ENCODE measurements at regions not wholly inside any gene's neighbourhood (a gene's known extent, or its start where the extent isn't known, plus 50 kb on each side); places are given as distances from the start of the nearest gene placed in this dataset.
"Not testable (repeated sequence)": the region's sequence is repeated elsewhere in the genome, so short reads cannot be mapped to it uniquely, and the experiment has no call there.

DNA sequence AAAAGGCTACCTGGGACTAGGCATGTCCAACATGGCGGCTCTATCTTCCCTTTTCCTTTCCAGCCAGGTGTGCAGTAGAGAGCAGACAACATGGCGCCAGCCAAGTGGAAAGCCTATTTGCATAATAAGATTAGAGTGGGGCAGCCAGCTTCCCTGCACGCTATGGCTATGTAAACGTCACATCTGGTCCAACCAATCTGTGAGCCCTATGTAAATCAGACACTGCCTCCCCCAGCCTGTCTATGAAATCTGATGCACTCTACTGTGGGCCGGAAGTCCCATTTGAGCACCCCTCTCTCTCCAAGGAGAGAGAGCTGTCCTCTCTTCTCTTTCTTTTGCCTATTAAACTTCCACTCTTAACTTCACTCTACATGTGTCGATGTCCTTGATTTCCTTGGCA is 984.9 kb upstream of the AUTS2 start:
- DNase-seq: no peak
- no peaks in the 10 kb centered on the region for H3K27me3 Mint-ChIP-seq
- peaks cover 36% of the 10 kb centered on the region for H3K9me3 Mint-ChIP-seq
- H3K27ac Mint-ChIP-seq: no peak overlapping the region
- no peaks in the 10 kb centered on the region for H3K4me1 Mint-ChIP-seq
- no peak overlapping the region for H3K4me3 Mint-ChIP-seq
- no peak for ATAC-seq
- no peaks in the 10 kb centered on the region for H3K36me3 Mint-ChIP-seq (ENCODE audit: low read depth)

DNA sequence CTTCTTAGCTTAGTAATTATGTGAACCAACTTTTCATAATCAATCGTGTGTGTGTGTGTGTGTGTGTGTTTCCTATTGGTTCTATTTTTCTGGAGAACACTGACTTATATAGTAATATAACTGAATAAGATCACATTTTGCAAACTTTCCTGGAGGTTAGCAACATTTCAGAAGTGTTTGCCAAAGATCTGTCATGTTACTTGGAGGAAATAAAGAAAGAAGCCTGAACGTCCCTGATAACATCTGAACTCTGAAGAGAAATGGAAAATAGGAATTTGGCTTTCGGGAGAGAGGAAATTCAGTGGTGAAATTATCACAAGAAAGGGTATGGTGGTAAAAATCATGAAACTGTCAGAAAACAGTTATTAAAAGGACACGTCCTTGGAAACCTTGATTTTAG is 984.4 kb upstream of the AUTS2 start:
- no peaks in the 10 kb centered on the region for H3K27me3 Mint-ChIP-seq
- DNase-seq: no peak
- H3K27ac Mint-ChIP-seq: no peak overlapping the region
- H3K36me3 Mint-ChIP-seq (ENCODE audit: low read depth): no peaks in the 10 kb centered on the region
- H3K4me3 Mint-ChIP-seq: no peak overlapping the region
- H3K9me3 Mint-ChIP-seq: peaks cover 33% of the 10 kb centered on the region
- no peaks in the 10 kb centered on the region for H3K4me1 Mint-ChIP-seq
- no peak for ATAC-seq

DNA sequence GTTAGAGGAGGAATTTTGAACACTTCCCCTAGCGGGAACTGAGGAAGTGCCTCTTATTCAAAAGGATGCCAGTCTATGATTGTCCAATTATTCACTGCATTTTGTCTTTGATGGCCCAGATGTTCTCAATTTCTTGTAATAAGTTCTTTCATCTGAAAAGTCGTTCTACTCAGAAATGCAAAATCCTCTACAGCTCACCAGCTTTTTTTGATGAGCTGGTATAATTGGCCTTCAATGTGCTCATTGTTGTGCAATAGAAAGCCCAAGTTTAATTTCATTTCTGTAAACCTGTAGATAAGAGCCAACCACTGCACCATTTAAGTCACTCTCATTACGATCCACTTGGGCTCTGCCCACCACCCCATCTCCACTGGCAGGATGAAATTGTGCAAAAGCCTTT is 978.7 kb upstream of the AUTS2 start:
- ATAC-seq: no peak
- Mint-ChIP-seq H3K27ac (no peak overlapping the region), H3K27me3 (no peaks in the 10 kb centered on the region), H3K36me3 (ENCODE audit: low read depth) (no peaks in the 10 kb centered on the region), H3K4me1 (no peaks in the 10 kb centered on the region), H3K4me3 (no peak overlapping the region), H3K9me3 (peaks cover 26% of the 10 kb centered on the region)
- no peak for DNase-seq

- DNase-seq (no peak), ATAC-seq (no peak)
- H3K36me3 Mint-ChIP-seq (ENCODE audit: low read depth): no peaks in the 10 kb centered on the region
- no peaks in the 10 kb centered on the region for H3K4me1 Mint-ChIP-seq
- H3K9me3 Mint-ChIP-seq: peaks cover 16% of the 10 kb centered on the region
- no peaks in the 10 kb centered on the region for H3K27me3 Mint-ChIP-seq
- H3K4me3 Mint-ChIP-seq: no peak overlapping the region
- H3K27ac Mint-ChIP-seq: no peak overlapping the region
Measured at GRCh38 chr7:68622500-68622899, 975.8 kb upstream of the AUTS2 start.

GRCh38 chr7:68623030-68623429 is 975.2 kb upstream of the AUTS2 start:
- Mint-ChIP-seq H3K9me3 (peaks cover 11% of the 10 kb centered on the region), H3K36me3 (ENCODE audit: low read depth) (no peaks in the 10 kb centered on the region), H3K4me1 (no peaks in the 10 kb centered on the region), H3K4me3 (no peak overlapping the region), H3K27me3 (no peaks in the 10 kb centered on the region), H3K27ac (no peak overlapping the region)
- DNase-seq (no peak), ATAC-seq (no peak)

DNA sequence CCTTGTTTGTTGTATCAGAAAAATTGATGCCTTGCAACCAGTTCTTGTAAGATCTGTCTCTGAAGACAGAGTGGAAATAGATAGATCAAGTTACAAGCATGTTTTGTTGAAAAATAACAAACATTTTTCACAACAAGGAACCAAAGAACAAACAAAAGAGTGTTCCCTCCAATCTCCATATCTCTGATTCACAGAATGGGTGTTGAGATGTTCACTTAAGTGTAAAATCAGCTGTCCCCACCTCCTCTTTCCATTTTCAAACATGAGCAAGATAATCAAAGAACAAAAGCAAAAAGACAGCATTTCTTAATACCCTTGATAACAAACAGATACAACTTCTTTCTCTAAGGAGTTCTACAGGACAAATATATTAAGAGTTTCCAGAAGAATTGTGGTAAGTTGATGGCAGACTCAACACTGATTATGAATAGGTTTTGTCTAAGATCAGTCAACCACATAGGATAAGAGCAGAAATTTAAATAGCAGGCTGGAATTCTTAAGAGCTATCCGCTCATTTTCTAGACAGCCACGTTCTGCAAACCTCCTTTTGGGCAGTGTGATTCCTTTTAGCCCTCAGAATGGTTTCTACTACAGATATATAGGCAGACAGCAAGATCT is 970.9 kb upstream of the AUTS2 start:
- Mint-ChIP-seq H3K27ac (no peak overlapping the region), H3K4me3 (no peak overlapping the region), H3K36me3 (ENCODE audit: low read depth) (no peaks in the 10 kb centered on the region)

DNA sequence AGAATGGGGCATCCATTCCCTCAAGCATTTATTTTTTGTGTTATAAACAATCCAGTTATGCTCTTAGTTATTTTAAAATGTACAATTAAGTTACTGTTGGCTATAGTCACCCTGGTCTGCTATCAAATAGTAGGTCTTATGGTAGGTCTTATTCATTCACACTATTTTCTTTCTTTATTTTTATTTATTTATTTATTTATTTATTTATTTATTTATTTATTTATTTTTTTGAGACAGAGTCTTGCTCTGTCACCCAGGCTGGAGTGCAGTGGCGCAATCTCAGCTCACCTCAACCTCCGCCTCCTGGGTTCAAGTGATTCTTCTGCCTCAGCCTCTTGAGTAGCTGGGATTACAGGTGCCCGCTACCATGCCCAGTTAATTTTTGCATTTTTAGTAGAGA is 967.4 kb upstream of the AUTS2 start:
- not testable (repeated sequence) for ATAC-seq; H3K27me3 Mint-ChIP-seq; H3K36me3 Mint-ChIP-seq (ENCODE audit: low read depth); DNase-seq; H3K27ac Mint-ChIP-seq; H3K4me1 Mint-ChIP-seq; H3K4me3 Mint-ChIP-seq
- H3K9me3 Mint-ChIP-seq: peaks cover 24% of the 10 kb centered on the region

More for the DNA sequence above, 970.9 kb upstream of the AUTS2 start:
- H3K27me3 Mint-ChIP-seq: no peaks in the 10 kb centered on the region
- H3K4me1 Mint-ChIP-seq: no peaks in the 10 kb centered on the region
- no peak for ATAC-seq
- DNase-seq: no peak
- H3K9me3 Mint-ChIP-seq: peaks cover 27% of the 10 kb centered on the region

DNA sequence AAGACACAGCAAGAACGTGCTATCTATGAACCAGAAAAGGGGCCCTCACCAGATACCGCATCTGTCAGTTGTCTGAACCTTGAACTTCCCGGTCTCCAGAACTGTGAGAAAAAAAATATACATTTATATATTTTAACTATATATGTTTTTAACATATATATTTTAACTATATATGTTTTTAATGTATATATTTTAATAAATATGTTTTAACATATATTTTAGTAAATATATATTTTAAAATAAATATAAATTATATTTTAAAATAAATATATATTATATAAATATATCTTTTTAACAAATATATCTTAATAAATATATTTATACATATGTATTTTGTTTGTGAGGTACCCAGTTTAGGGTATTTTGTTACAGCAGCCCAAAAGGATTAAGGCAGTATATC is 958.2 kb upstream of the AUTS2 start:
- H3K27ac Mint-ChIP-seq: no peak overlapping the region
- H3K36me3 Mint-ChIP-seq (ENCODE audit: low read depth): no peaks in the 10 kb centered on the region
- no peaks in the 10 kb centered on the region for H3K4me1 Mint-ChIP-seq
- peaks cover 10% of the 10 kb centered on the region for H3K9me3 Mint-ChIP-seq
- H3K4me3 Mint-ChIP-seq: no peak overlapping the region
- DNase-seq (no peak), ATAC-seq (no peak)
- no peaks in the 10 kb centered on the region for H3K27me3 Mint-ChIP-seq

DNA sequence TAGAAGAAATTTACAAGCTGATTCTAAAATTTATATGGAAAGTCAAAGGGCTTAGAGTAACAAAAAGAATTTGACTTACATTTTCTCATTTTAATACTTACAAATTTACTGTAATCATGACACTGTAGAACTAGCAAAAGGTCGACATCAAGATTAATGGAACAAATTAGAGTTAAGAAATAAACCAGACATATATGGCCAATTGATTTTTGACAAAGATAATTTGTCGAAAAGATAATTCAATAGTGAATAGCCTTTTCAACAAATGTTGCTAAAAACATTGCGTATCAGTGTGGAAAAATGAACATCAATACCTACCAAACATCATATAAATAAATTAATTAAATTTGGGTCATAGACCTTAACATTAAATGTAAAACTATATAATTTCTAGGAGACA is 955.5 kb upstream of the AUTS2 start:
- Mint-ChIP-seq H3K27me3 (no peaks in the 10 kb centered on the region), H3K27ac (no peak overlapping the region), H3K4me3 (no peak overlapping the region), H3K9me3 (peaks cover 4% of the 10 kb centered on the region), H3K4me1 (no peaks in the 10 kb centered on the region), H3K36me3 (ENCODE audit: low read depth) (no peaks in the 10 kb centered on the region)
- DNase-seq (no peak), ATAC-seq (no peak)

GRCh38 chr7:68663392-68663791 is 934.9 kb upstream of the AUTS2 start:
- Mint-ChIP-seq H3K36me3 (ENCODE audit: low read depth) (no peaks in the 10 kb centered on the region), H3K9me3 (peaks cover 26% of the 10 kb centered on the region), H3K27ac (no peak overlapping the region), H3K4me1 (no peaks in the 10 kb centered on the region), H3K27me3 (no peaks in the 10 kb centered on the region), H3K4me3 (no peak overlapping the region)
- DNase-seq (no peak), ATAC-seq (no peak)

- H3K9me3 Mint-ChIP-seq: peaks cover 31% of the 10 kb centered on the region
- H3K27me3 Mint-ChIP-seq: no peaks in the 10 kb centered on the region
- no peaks in the 10 kb centered on the region for H3K36me3 Mint-ChIP-seq (ENCODE audit: low read depth)
- no peaks in the 10 kb centered on the region for H3K4me1 Mint-ChIP-seq
- no peak overlapping the region for H3K4me3 Mint-ChIP-seq
- DNase-seq (no peak), ATAC-seq (no peak)
- no peak overlapping the region for H3K27ac Mint-ChIP-seq
Measured at GRCh38 chr7:68671046-68671445, 927.2 kb upstream of the AUTS2 start.

GRCh38 chr7:68671671-68672070 is 926.6 kb upstream of the AUTS2 start:
- H3K27me3 Mint-ChIP-seq: no peaks in the 10 kb centered on the region
- peaks cover 27% of the 10 kb centered on the region for H3K9me3 Mint-ChIP-seq
- no peaks in the 10 kb centered on the region for H3K36me3 Mint-ChIP-seq (ENCODE audit: low read depth)
- ATAC-seq: no peak
- no peak for DNase-seq
- H3K4me1 Mint-ChIP-seq: no peaks in the 10 kb centered on the region
- no peak overlapping the region for H3K27ac Mint-ChIP-seq
- no peak overlapping the region for H3K4me3 Mint-ChIP-seq

DNA sequence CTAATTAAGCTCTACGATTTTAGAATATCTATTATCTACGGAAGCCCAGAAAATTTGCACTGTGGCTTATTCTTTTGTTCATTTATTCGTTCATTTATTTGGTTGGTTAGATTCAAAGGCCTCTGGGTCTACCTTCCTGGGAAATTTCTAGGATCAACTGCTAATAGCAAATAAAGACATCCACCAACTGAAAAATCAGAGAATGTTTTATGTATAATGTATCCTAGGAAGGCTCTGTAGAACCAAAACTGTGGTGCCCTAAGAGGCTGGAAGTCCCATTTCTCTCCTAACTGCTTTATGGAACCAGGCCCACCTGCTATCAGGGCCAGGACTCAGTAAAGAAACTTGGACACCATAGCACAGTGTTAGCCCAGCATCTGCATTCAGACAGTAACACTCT is 923.4 kb upstream of the AUTS2 start:
- ATAC-seq (no peak), DNase-seq (no peak)
- no peak overlapping the region for H3K27ac Mint-ChIP-seq
- H3K4me3 Mint-ChIP-seq: no peak overlapping the region
- no peaks in the 10 kb centered on the region for H3K4me1 Mint-ChIP-seq
- no peaks in the 10 kb centered on the region for H3K27me3 Mint-ChIP-seq
- H3K36me3 Mint-ChIP-seq (ENCODE audit: low read depth): no peaks in the 10 kb centered on the region
- peaks cover 22% of the 10 kb centered on the region for H3K9me3 Mint-ChIP-seq

- DNase-seq: no peak
- Mint-ChIP-seq H3K4me3 (no peak overlapping the region), H3K4me1 (no peaks in the 10 kb centered on the region), H3K27ac (no peak overlapping the region), H3K27me3 (no peaks in the 10 kb centered on the region), H3K36me3 (ENCODE audit: low read depth) (no peaks in the 10 kb centered on the region), H3K9me3 (peaks cover 8% of the 10 kb centered on the region)
- ATAC-seq: no peak
Measured at GRCh38 chr7:68676813-68677535, 921.3 kb upstream of the AUTS2 start.

DNA sequence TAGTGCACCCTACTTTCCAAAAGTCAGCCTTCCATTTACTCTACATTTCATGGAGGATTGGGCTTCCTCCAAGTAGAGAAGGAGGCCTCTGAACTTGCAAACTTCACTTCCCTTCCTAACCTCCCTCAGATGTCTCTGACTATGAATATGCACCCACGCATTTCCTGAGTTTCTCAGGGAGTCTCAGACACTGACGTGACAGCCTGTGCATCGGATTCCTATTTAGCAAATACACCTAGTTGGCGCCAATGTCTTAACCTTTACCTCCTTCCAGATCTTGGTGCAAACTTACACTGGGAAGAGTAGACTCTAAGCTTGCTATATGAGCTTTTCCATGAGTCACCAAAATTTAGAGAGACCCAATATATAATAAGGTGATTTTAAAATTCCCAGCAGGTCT is 920.1 kb upstream of the AUTS2 start:
- no peaks in the 10 kb centered on the region for H3K36me3 Mint-ChIP-seq (ENCODE audit: low read depth)
- H3K4me1 Mint-ChIP-seq: no peaks in the 10 kb centered on the region
- no peaks in the 10 kb centered on the region for H3K27me3 Mint-ChIP-seq
- H3K27ac Mint-ChIP-seq: no peak overlapping the region
- no peak overlapping the region for H3K4me3 Mint-ChIP-seq
- DNase-seq (no peak), ATAC-seq (no peak)
- peaks cover 8% of the 10 kb centered on the region for H3K9me3 Mint-ChIP-seq
